Osteoblast (primary cell): ENCODE measurements at regions not wholly inside any gene's neighbourhood (a gene's known extent, or its start where the extent isn't known, plus 50 kb on each side); places are given as distances from the start of the nearest gene placed in this dataset.
"Not testable (repeated sequence)": the region's sequence is repeated elsewhere in the genome, so short reads cannot be mapped to it uniquely, and the experiment has no call there.

Experiments
- DNase-seq: peaks from one replicate; pipeline ENCODE4 v3.0.0; 2011; ENCODE audit warnings: low spot score, mixed read lengths; ENCODE audit not compliant: insufficient read length; ENCODE audit errors: missing footprints
- H2AFZ ChIP-seq: 2 replicates; pipeline ENCODE4 v1.6.0; 2011; ENCODE audit warnings: mild to moderate bottlenecking, low read length
- H3K27ac ChIP-seq: 2 replicates; pipeline ENCODE4 v1.5.1; 2011; ENCODE audit warnings: mild to moderate bottlenecking, low read depth, low read length, moderate library complexity
- H3K27me3 ChIP-seq: 2 replicates; pipeline ENCODE4 v1.6.0; 2012; ENCODE audit warnings: mild to moderate bottlenecking, control low read depth, inconsistent platforms, low read length, moderate library complexity; ENCODE audit not compliant: insufficient read depth
- H3K36me3 ChIP-seq: 2 replicates; pipeline ENCODE4 v1.5.1; 2011; ENCODE audit warnings: mild to moderate bottlenecking, low read length, control low read depth, moderate library complexity; ENCODE audit not compliant: insufficient read depth
- H3K4me1 ChIP-seq: 2 replicates; pipeline ENCODE4 v1.5.1; 2011; ENCODE audit warnings: mild to moderate bottlenecking, low read length, control low read depth, moderate library complexity; ENCODE audit not compliant: insufficient read depth
- H3K4me2 ChIP-seq: 2 replicates; pipeline ENCODE4 v1.6.0; 2011; ENCODE audit warnings: mild to moderate bottlenecking, low read length; ENCODE audit not compliant: insufficient read depth
- H3K4me3 ChIP-seq: fragments of 200-600 bp; sonication (generic); 3 replicates; pipeline ENCODE4 v1.5.1; 2012; ENCODE audit warnings: mild to moderate bottlenecking, low read length, inconsistent platforms; ENCODE audit not compliant: insufficient read depth
- H3K79me2 ChIP-seq: 2 replicates; pipeline ENCODE4 v1.6.0; 2012; ENCODE audit warnings: mild to moderate bottlenecking, low read length, control low read depth, inconsistent platforms; ENCODE audit not compliant: insufficient read depth
- H3K9me3 ChIP-seq: 2 replicates; pipeline ENCODE4 v1.5.1; 2011; ENCODE audit warnings: low read depth, low read length, control low read depth
- H4K20me1 ChIP-seq: 2 replicates; pipeline ENCODE4 v1.6.0; 2012; ENCODE audit warnings: mild to moderate bottlenecking, low read length, control low read depth; ENCODE audit not compliant: insufficient read depth
- TF ChIP-seq, protein P1 (sequence below): IDR thresholded peaks from 2 replicates; pipeline ENCODE4 v1.5.1; 2011; ENCODE audit warnings: mild to moderate bottlenecking, low read depth, low read length, moderate library complexity; ENCODE audit errors: extremely low read depth

DNA sequence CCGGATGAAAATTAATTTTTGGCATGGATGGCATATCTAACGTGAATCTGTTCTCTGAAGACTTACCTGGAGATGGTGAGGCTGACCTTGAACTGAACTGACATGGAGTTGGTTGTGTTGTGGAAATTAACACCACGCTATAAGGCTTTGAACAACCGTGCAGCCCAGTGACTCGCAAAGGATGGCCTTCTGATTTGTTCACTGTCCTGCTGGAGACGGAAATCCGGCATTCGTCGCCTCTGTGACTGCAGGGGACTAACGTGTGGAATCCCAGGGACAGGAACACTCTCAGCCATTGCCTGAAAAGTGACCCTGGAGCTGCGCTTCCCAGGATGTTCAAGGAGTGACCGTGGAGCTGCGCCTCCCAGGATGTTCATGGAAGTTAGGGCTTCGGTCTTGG, 100.3 kb downstream of the NPIPB11 start:
- no peaks in the 10 kb centered on the region for H3K36me3 ChIP-seq
- no peaks in the 10 kb centered on the region for H3K79me2 ChIP-seq
- H3K4me3 ChIP-seq: no peak overlapping the region
- peak overlapping the region; percentile 76 for H3K27ac ChIP-seq
- no peaks in the 10 kb centered on the region for H3K9me3 ChIP-seq
- no peaks in the 10 kb centered on the region for H4K20me1 ChIP-seq
- TF ChIP-seq, protein P1, sequence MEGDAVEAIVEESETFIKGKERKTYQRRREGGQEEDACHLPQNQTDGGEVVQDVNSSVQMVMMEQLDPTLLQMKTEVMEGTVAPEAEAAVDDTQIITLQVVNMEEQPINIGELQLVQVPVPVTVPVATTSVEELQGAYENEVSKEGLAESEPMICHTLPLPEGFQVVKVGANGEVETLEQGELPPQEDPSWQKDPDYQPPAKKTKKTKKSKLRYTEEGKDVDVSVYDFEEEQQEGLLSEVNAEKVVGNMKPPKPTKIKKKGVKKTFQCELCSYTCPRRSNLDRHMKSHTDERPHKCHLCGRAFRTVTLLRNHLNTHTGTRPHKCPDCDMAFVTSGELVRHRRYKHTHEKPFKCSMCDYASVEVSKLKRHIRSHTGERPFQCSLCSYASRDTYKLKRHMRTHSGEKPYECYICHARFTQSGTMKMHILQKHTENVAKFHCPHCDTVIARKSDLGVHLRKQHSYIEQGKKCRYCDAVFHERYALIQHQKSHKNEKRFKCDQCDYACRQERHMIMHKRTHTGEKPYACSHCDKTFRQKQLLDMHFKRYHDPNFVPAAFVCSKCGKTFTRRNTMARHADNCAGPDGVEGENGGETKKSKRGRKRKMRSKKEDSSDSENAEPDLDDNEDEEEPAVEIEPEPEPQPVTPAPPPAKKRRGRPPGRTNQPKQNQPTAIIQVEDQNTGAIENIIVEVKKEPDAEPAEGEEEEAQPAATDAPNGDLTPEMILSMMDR: no peak
- no peak overlapping the region for H2AFZ ChIP-seq
- peaks cover 27% of the 10 kb centered on the region for H3K4me1 ChIP-seq
- no peak overlapping the region for H3K4me2 ChIP-seq
- DNase-seq: no peak
- no peaks in the 10 kb centered on the region for H3K27me3 ChIP-seq

DNA sequence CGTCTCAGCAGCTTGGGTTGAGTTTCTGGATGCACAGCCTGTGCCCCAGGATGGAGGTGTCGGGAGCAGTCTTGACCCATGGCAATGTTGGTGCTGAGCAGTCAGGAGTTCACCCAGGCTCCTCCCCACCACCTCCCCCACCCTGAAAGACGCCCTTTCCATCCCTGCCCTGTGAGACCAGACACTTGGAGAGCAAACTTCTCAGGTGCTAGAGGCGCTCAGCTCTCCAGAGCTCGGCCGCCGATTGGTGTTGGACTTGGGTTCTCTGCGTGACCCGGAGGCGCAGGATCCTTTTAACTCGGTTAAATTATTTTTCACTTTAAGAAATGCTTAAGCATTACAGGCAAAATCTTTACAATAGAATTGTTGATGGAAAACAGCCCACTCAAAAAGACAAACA, 101.5 kb downstream of the NPIPB11 start:
- H3K36me3 ChIP-seq, H3K27me3 ChIP-seq, DNase-seq, H3K9me3 ChIP-seq, H3K4me3 ChIP-seq, H3K4me2 ChIP-seq, H4K20me1 ChIP-seq, H2AFZ ChIP-seq, H3K27ac ChIP-seq, H3K79me2 ChIP-seq: not testable (repeated sequence)
- H3K4me1 ChIP-seq: peaks cover 26% of the 10 kb centered on the region

DNA sequence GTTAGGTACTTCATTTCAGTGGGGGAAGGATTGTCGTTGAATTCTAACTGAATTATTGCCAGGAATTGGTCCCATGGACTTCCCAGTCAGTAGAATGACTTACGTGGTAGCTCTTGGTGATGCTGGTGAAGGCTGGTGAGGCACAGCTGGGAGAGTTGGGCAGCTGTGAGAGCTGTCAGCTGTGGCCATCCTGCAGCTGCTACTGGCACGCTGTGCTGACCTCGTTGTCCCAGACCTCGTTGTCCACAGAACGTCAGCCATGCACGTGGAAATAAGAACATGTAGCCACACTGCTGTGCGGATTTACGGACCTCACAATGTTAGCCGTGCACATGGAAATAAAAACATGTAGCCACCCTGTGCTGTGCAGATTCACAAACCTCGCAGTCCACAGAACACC, 102.3 kb downstream of the NPIPB11 start:
- H3K4me1 ChIP-seq: peaks cover 30% of the 10 kb centered on the region
- no peaks in the 10 kb centered on the region for H3K79me2 ChIP-seq
- H3K4me2 ChIP-seq: no peak overlapping the region
- peak; percentile 17 for DNase-seq
- no peak overlapping the region for H3K4me3 ChIP-seq
- H2AFZ ChIP-seq: no peak overlapping the region
- H4K20me1 ChIP-seq: no peaks in the 10 kb centered on the region
- TF ChIP-seq, protein P1: no peak
- no peak overlapping the region for H3K27ac ChIP-seq
- H3K9me3 ChIP-seq: no peaks in the 10 kb centered on the region
- H3K36me3 ChIP-seq: no peaks in the 10 kb centered on the region
- no peaks in the 10 kb centered on the region for H3K27me3 ChIP-seq

DNA sequence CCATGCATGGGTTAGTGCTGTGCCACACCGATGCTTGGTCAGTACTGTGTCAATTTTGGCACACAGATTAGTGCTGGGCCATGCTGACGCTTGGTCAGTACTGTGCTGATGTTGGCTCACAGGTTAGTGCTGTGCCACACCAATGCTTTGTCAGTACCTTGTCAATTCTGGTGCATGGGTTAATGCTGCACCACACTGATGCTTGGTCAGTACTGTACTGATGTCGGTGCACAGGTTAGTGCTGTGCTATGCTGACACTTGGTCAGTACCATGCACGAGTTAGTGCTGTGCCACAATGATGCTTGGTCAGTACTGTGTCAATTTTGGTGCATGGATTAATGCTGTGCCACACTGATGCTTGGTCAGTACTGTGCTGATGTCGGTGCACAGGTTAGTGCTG, 103.0 kb downstream of the NPIPB11 start:
- Histone ChIP-seq H4K20me1 (no peaks in the 10 kb centered on the region), H3K79me2 (no peaks in the 10 kb centered on the region), H3K36me3 (no peaks in the 10 kb centered on the region), H2AFZ (no peak overlapping the region), H3K4me3 (no peak overlapping the region), H3K27ac (no peak overlapping the region), H3K4me2 (no peak overlapping the region), H3K4me1 (peaks cover 28% of the 10 kb centered on the region), H3K9me3 (no peaks in the 10 kb centered on the region), H3K27me3 (no peaks in the 10 kb centered on the region)
- DNase-seq: no peak
- TF ChIP-seq, protein P1: no peak

- H3K4me3 ChIP-seq: no peak overlapping the region
- H3K27ac ChIP-seq: no peak overlapping the region
- H3K27me3 ChIP-seq: no peaks in the 10 kb centered on the region
- no peak overlapping the region for H2AFZ ChIP-seq
- no peaks in the 10 kb centered on the region for H3K36me3 ChIP-seq
- H4K20me1 ChIP-seq: no peaks in the 10 kb centered on the region
- TF ChIP-seq, protein P1: no peak
- no peak for DNase-seq
- no peaks in the 10 kb centered on the region for H3K9me3 ChIP-seq
- no peak overlapping the region for H3K4me2 ChIP-seq
- no peaks in the 10 kb centered on the region for H3K79me2 ChIP-seq
- H3K4me1 ChIP-seq: peaks cover 22% of the 10 kb centered on the region
These were observed 103.5 kb downstream of the NPIPB11 start for GRCh38 chr16:29302976-29303375.

GRCh38 chr16:29302433-29302832, 104.1 kb downstream of the NPIPB11 start:
- H3K36me3 ChIP-seq, H3K27me3 ChIP-seq, H3K9me3 ChIP-seq: not testable (repeated sequence)

More at GRCh38 chr16:29302433-29302832, 104.1 kb downstream of the NPIPB11 start:
- not testable (repeated sequence) for H3K4me2 ChIP-seq, H2AFZ ChIP-seq, H3K27ac ChIP-seq, H3K4me3 ChIP-seq, DNase-seq, H3K79me2 ChIP-seq, H4K20me1 ChIP-seq
- peaks cover 17% of the 10 kb centered on the region for H3K4me1 ChIP-seq
